ENCODE measurements at regions not wholly inside any gene's neighbourhood (a gene's known extent, or its start where the extent isn't known, plus 50 kb on each side); places are given as distances from the start of the nearest gene placed in this dataset.

DNA sequence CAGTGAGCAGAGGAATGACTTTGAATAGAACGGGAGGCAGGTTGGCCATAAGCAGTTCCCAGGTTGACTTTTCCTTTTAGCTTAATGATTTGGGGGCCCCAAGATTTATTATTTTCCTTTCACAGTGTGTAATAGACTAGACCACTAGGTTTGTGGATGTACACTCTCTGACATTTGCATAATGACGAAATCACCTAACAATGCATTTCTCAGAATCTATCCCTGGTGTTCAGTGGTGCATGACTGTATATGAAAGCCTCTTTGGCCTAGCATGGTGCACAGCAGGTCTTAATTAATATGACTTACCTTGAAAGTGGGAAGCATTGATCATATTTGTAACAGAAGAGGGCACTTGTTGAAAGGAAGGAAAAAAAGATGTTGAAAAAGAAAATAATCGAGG, 761.9 kb downstream of the TYW1 start:
- no peaks in the 10 kb centered on the region for H3K36me3 ChIP-seq
- H3K9ac ChIP-seq (ENCODE audit: low read depth in 2 of 2, low read length in 2 of 2), result no peak overlapping the region
- no peak overlapping the region for H3K27ac ChIP-seq
- H3K27me3 ChIP-seq, result no peaks in the 10 kb centered on the region
- no peaks in the 10 kb centered on the region for H3K9me3 ChIP-seq
- DNase-seq, result no peak
- TF ChIP-seq, protein P1, sequence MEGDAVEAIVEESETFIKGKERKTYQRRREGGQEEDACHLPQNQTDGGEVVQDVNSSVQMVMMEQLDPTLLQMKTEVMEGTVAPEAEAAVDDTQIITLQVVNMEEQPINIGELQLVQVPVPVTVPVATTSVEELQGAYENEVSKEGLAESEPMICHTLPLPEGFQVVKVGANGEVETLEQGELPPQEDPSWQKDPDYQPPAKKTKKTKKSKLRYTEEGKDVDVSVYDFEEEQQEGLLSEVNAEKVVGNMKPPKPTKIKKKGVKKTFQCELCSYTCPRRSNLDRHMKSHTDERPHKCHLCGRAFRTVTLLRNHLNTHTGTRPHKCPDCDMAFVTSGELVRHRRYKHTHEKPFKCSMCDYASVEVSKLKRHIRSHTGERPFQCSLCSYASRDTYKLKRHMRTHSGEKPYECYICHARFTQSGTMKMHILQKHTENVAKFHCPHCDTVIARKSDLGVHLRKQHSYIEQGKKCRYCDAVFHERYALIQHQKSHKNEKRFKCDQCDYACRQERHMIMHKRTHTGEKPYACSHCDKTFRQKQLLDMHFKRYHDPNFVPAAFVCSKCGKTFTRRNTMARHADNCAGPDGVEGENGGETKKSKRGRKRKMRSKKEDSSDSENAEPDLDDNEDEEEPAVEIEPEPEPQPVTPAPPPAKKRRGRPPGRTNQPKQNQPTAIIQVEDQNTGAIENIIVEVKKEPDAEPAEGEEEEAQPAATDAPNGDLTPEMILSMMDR (IDR thresholded peaks at IDR 0.05), result no peak
- no peak overlapping the region for H3K4me3 ChIP-seq
- intact Hi-C loops (cut with DNase I), result no loop called here
- H3K4me1 ChIP-seq, result no peaks in the 10 kb centered on the region

DNA sequence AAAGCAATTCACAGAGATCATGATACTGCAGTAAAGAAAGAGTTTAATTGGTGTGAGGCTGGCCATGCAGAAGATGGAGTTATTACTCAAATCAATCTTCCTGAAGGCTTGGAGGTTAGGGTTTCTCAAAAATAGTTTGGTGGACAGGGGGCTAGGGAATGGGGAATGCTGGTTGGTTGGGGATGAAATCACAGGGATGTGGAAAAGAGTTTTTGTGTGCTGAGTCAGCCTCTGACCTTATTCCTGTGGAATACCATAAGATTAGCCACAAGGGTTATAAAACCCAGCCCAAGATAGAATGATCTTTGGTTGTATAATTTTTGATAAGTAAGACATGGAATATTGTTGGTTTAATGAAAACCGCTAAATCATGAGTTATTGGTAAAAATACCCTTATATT, 764.3 kb downstream of the TYW1 start:
- Histone ChIP-seq H3K36me3 (no peaks in the 10 kb centered on the region), H3K4me1 (no peaks in the 10 kb centered on the region), H3K4me3 (no peak overlapping the region), H3K27me3 (no peaks in the 10 kb centered on the region), H3K9ac (ENCODE audit: low read depth in 2 of 2, low read length in 2 of 2) (no peak overlapping the region), H3K27ac (no peak overlapping the region), H3K9me3 (no peaks in the 10 kb centered on the region)
- no peak for DNase-seq
- intact Hi-C loops (cut with DNase I), result no loop called here
- TF ChIP-seq, protein P1 (IDR thresholded peaks at IDR 0.05), result no peak

DNA sequence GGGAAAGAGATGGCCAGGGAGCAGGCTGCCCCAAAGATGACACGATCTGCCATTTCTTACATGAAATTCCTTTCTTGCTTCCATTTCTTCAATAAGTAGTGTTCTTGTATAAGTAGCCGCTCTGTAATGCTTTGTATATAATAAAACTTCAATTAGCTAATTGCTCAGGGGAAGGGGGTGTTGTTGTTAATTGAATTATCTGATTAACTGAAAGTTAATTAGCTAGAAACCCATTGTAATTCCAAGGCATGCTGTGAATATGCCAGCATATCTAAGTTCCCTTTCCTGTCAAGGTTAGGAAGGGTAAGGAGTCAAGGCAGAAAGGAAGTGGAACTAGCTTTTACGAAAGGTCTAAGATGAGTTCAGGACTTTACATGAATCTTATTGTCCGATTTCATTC, 765.9 kb downstream of the TYW1 start:
- Histone ChIP-seq H3K36me3 (no peaks in the 10 kb centered on the region), H3K9ac (ENCODE audit: low read depth in 2 of 2, low read length in 2 of 2) (no peak overlapping the region), H3K27me3 (no peaks in the 10 kb centered on the region), H3K9me3 (no peaks in the 10 kb centered on the region), H3K27ac (no peak overlapping the region), H3K4me1 (no peaks in the 10 kb centered on the region), H3K4me3 (no peak overlapping the region)
- no peak for DNase-seq
- intact Hi-C loops (cut with DNase I), result no loop called here
- TF ChIP-seq, protein P1 (IDR thresholded peaks at IDR 0.05), result no peak

DNA sequence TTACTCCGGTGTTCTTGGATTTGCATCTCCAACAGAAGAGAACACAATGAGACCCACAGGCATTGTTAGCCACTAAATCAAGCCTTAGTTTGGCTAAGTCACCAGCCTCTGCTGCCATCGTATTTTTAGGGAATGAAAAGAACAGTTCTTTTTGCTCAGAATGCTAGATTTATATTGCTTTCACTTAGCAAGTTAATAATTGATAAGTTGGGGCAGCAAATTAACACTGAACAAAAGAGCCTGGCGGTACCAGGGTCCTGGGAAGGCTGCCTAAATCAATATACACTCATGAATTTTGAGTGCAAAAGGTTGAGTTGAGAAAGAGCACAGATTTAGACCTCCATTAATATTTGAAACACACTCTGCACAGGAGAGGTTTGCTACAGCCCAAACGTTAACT, 767.7 kb downstream of the TYW1 start:
- no peak overlapping the region for H3K27ac ChIP-seq
- no peaks in the 10 kb centered on the region for H3K4me1 ChIP-seq
- no peak overlapping the region for H3K9ac ChIP-seq (ENCODE audit: low read depth in 2 of 2, low read length in 2 of 2)
- H3K36me3 ChIP-seq, result no peaks in the 10 kb centered on the region
- TF ChIP-seq, protein P1 (IDR thresholded peaks at IDR 0.05), result no peak
- intact Hi-C loops (cut with DNase I), result no loop called here
- no peak for DNase-seq
- no peak overlapping the region for H3K4me3 ChIP-seq
- no peaks in the 10 kb centered on the region for H3K27me3 ChIP-seq
- no peaks in the 10 kb centered on the region for H3K9me3 ChIP-seq

DNA sequence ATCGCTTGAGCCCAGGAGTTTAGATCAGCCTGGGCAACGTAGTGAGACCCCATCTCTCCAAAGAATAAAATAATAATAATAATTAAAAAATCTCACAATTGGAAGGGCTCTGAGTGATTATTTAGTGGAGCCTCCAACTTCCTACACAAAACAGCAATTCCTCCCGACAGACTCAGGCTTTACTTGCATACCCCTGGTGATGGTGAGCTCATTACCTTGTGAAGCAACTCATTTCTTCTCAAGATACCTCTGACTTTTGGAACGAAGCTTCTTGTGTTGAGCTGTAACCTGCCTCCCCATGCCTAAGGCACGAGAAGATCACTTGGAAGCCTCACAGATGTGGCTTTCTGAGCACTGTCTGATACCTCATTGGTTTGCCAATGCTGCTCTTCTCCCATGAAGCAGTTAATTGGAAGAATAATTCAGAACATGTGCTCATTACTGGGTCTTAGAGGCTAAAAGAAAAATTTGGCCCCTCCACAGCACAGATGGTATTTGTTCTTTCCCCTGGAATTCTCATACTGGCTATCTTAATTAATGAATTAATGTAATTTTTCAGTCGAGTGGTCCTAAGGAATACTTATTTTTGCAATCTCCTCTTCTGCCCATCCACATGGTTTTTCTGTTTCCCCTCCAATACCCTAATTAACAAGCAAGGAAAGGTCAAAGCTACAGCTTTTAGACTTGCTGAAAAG, 769.0 kb downstream of the TYW1 start:
- DNase-seq, result no peak
- no peaks in the 10 kb centered on the region for H3K9me3 ChIP-seq
- H3K36me3 ChIP-seq, result no peaks in the 10 kb centered on the region
- H3K27ac ChIP-seq, result no peak overlapping the region
- intact Hi-C loops (cut with DNase I), result no loop called here
- H3K4me1 ChIP-seq, result no peaks in the 10 kb centered on the region
- TF ChIP-seq, protein P1 (IDR thresholded peaks at IDR 0.05), result no peak
- H3K9ac ChIP-seq (ENCODE audit: low read depth in 2 of 2, low read length in 2 of 2), result no peak overlapping the region
- no peak overlapping the region for H3K4me3 ChIP-seq
- no peaks in the 10 kb centered on the region for H3K27me3 ChIP-seq

Measured in colonic mucosa (tissue), 4 donors.